ENCODE measurements at regions not wholly inside any gene's neighbourhood (a gene's known extent, or its start where the extent isn't known, plus 50 kb on each side); places are given as distances from the start of the nearest gene placed in this dataset.
"Not testable (repeated sequence)": the region's sequence is repeated elsewhere in the genome, so short reads cannot be mapped to it uniquely, and the experiment has no call there.

GRCh38 chr9:87420884-87421283 is 76.8 kb upstream of the DAPK1 start:
- CTCF ChIA-PET: no interaction called here

GRCh38 chr9:87421734-87422133 is 75.9 kb upstream of the DAPK1 start:
- H3K27me3 Mint-ChIP-seq: peaks cover 5% of the 10 kb centered on the region
- CTCF ChIA-PET: no interaction called here
- POLR2A ChIA-PET: no interaction called here
- H3K4me1 Mint-ChIP-seq: no peaks in the 10 kb centered on the region
- intact Hi-C loops (cut with DNase I, micrococcal nuclease): no loop called here
- H3K4me3 Mint-ChIP-seq: no peak overlapping the region
- H3K9me3 Mint-ChIP-seq (ENCODE audit: low read depth): peaks cover 3% of the 10 kb centered on the region
- DNase-seq (no peak), ATAC-seq (no peak)
- peaks cover 2% of the 10 kb centered on the region for H3K36me3 Mint-ChIP-seq (ENCODE audit: low read depth)
- no peak overlapping the region for H3K27ac Mint-ChIP-seq

More at GRCh38 chr9:87420884-87421283, 76.8 kb upstream of the DAPK1 start:
- H3K27ac Mint-ChIP-seq: no peak overlapping the region
- POLR2A ChIA-PET: no interaction called here
- DNase-seq: no peak
- peaks cover 3% of the 10 kb centered on the region for H3K9me3 Mint-ChIP-seq (ENCODE audit: low read depth)
- H3K27me3 Mint-ChIP-seq: peaks cover 3% of the 10 kb centered on the region
- peaks cover 2% of the 10 kb centered on the region for H3K36me3 Mint-ChIP-seq (ENCODE audit: low read depth)
- intact Hi-C loops (cut with DNase I, micrococcal nuclease): no loop called here
- H3K4me1 Mint-ChIP-seq: no peaks in the 10 kb centered on the region
- no peak for ATAC-seq
- no peak overlapping the region for H3K4me3 Mint-ChIP-seq

- intact Hi-C loops (cut with DNase I, micrococcal nuclease): no loop called here
- H3K4me3 Mint-ChIP-seq: no peak overlapping the region
- DNase-seq (no peak), ATAC-seq (no peak)
- CTCF ChIA-PET: no interaction called here
- POLR2A ChIA-PET: no interaction called here
- no peaks in the 10 kb centered on the region for H3K4me1 Mint-ChIP-seq
- H3K9me3 Mint-ChIP-seq (ENCODE audit: low read depth): peaks cover 3% of the 10 kb centered on the region
- H3K27me3 Mint-ChIP-seq: peaks cover 5% of the 10 kb centered on the region
- no peak overlapping the region for H3K27ac Mint-ChIP-seq
- H3K36me3 Mint-ChIP-seq (ENCODE audit: low read depth): peaks cover 2% of the 10 kb centered on the region
These were observed 74.7 kb upstream of the DAPK1 start for GRCh38 chr9:87422999-87423398.

GRCh38 chr9:87423885-87424284 is 73.8 kb upstream of the DAPK1 start:
- H3K36me3 Mint-ChIP-seq (ENCODE audit: low read depth); POLR2A ChIA-PET; H3K4me3 Mint-ChIP-seq; H3K9me3 Mint-ChIP-seq (ENCODE audit: low read depth); ATAC-seq; H3K27ac Mint-ChIP-seq; DNase-seq; intact Hi-C loops (cut with DNase I, micrococcal nuclease); H3K27me3 Mint-ChIP-seq; H3K4me1 Mint-ChIP-seq: not testable (repeated sequence)
- CTCF ChIA-PET: interaction anchor here (0.7 kb wide), 1 partner anchor 787 kb away, joined by 4 read pairs; no protein-coding TSS in a partner anchor

GRCh38 chr9:87425202-87425601 is 72.5 kb upstream of the DAPK1 start:
- ChIA-PET POLR2A (no interaction called here), CTCF (no interaction called here)
- Mint-ChIP-seq H3K4me3 (no peak overlapping the region), H3K27ac (no peak overlapping the region), H3K4me1 (no peaks in the 10 kb centered on the region), H3K9me3 (ENCODE audit: low read depth) (peaks cover 3% of the 10 kb centered on the region), H3K36me3 (ENCODE audit: low read depth) (peaks cover 2% of the 10 kb centered on the region), H3K27me3 (peaks cover 5% of the 10 kb centered on the region)
- no peak for ATAC-seq
- intact Hi-C loops (cut with DNase I, micrococcal nuclease): no loop called here
- DNase-seq: no peak

GRCh38 chr9:87427851-87428506 is 69.7 kb upstream of the DAPK1 start:
- Mint-ChIP-seq H3K36me3 (ENCODE audit: low read depth) (peaks cover 2% of the 10 kb centered on the region), H3K4me1 (no peaks in the 10 kb centered on the region), H3K27ac (no peak overlapping the region), H3K27me3 (peaks cover 2% of the 10 kb centered on the region), H3K9me3 (ENCODE audit: low read depth) (peaks cover 3% of the 10 kb centered on the region), H3K4me3 (no peak overlapping the region)
- ChIA-PET POLR2A (no interaction called here), CTCF (no interaction called here)
- DNase-seq (no peak), ATAC-seq (no peak)
- intact Hi-C loops (cut with DNase I, micrococcal nuclease): no loop called here

- peaks cover 5% of the 10 kb centered on the region for H3K27me3 Mint-ChIP-seq
- peaks cover 3% of the 10 kb centered on the region for H3K9me3 Mint-ChIP-seq (ENCODE audit: low read depth)
- DNase-seq (no peak), ATAC-seq (no peak)
- no peaks in the 10 kb centered on the region for H3K4me1 Mint-ChIP-seq
- H3K36me3 Mint-ChIP-seq (ENCODE audit: low read depth): peaks cover 2% of the 10 kb centered on the region
- POLR2A ChIA-PET: no interaction called here
- CTCF ChIA-PET: no interaction called here
- intact Hi-C loops (cut with DNase I, micrococcal nuclease): no loop called here
- H3K4me3 Mint-ChIP-seq: no peak overlapping the region
- no peak overlapping the region for H3K27ac Mint-ChIP-seq
These were observed 69.0 kb upstream of the DAPK1 start for GRCh38 chr9:87428659-87429058.

GRCh38 chr9:87431837-87432236 is 65.8 kb upstream of the DAPK1 start:
- POLR2A ChIA-PET: no interaction called here
- no peak overlapping the region for H3K27ac Mint-ChIP-seq
- no peak overlapping the region for H3K4me3 Mint-ChIP-seq
- H3K9me3 Mint-ChIP-seq (ENCODE audit: low read depth): no peaks in the 10 kb centered on the region
- intact Hi-C loops (cut with DNase I, micrococcal nuclease): no loop called here
- DNase-seq: no peak
- H3K36me3 Mint-ChIP-seq (ENCODE audit: low read depth): no peaks in the 10 kb centered on the region
- CTCF ChIA-PET: no interaction called here
- H3K4me1 Mint-ChIP-seq: no peaks in the 10 kb centered on the region
- ATAC-seq: no peak
- peaks cover 3% of the 10 kb centered on the region for H3K27me3 Mint-ChIP-seq

GRCh38 chr9:87433853-87434252 is 63.8 kb upstream of the DAPK1 start:
- DNase-seq: no peak
- Mint-ChIP-seq H3K27ac (no peak overlapping the region), H3K36me3 (ENCODE audit: low read depth) (no peaks in the 10 kb centered on the region), H3K4me3 (no peak overlapping the region), H3K9me3 (ENCODE audit: low read depth) (no peaks in the 10 kb centered on the region), H3K27me3 (peaks cover 3% of the 10 kb centered on the region), H3K4me1 (no peaks in the 10 kb centered on the region)
- ChIA-PET CTCF (no interaction called here), POLR2A (no interaction called here)
- intact Hi-C loops (cut with DNase I, micrococcal nuclease): no loop called here
- ATAC-seq: no peak

- intact Hi-C loops (cut with DNase I, micrococcal nuclease): no loop called here
- H3K36me3 Mint-ChIP-seq (ENCODE audit: low read depth): no peaks in the 10 kb centered on the region
- ATAC-seq: no peak
- DNase-seq: no peak
- H3K4me1 Mint-ChIP-seq: no peaks in the 10 kb centered on the region
- ChIA-PET CTCF (no interaction called here), POLR2A (no interaction called here)
- no peak overlapping the region for H3K27ac Mint-ChIP-seq
- peaks cover 3% of the 10 kb centered on the region for H3K27me3 Mint-ChIP-seq
- H3K4me3 Mint-ChIP-seq: no peak overlapping the region
- no peaks in the 10 kb centered on the region for H3K9me3 Mint-ChIP-seq (ENCODE audit: low read depth)
These were observed 63.3 kb upstream of the DAPK1 start for GRCh38 chr9:87434366-87434765.

- intact Hi-C loops (cut with DNase I, micrococcal nuclease): no loop called here
- no peak overlapping the region for H3K4me3 Mint-ChIP-seq
- H3K36me3 Mint-ChIP-seq (ENCODE audit: low read depth): no peaks in the 10 kb centered on the region
- ChIA-PET POLR2A (no interaction called here), CTCF (no interaction called here)
- no peak for DNase-seq
- ATAC-seq: no peak
- H3K9me3 Mint-ChIP-seq (ENCODE audit: low read depth): no peaks in the 10 kb centered on the region
- H3K27ac Mint-ChIP-seq: no peak overlapping the region
- H3K4me1 Mint-ChIP-seq: no peaks in the 10 kb centered on the region
- H3K27me3 Mint-ChIP-seq: peaks cover 3% of the 10 kb centered on the region
These were observed 62.3 kb upstream of the DAPK1 start for GRCh38 chr9:87435189-87435880.

GRCh38 chr9:87436716-87437115 is 61.0 kb upstream of the DAPK1 start:
- intact Hi-C loops (cut with DNase I, micrococcal nuclease): no loop called here
- ChIA-PET CTCF (interaction anchor here (1.4 kb wide), 1 partner anchor 25 kb away, joined by 5 read pairs; no protein-coding TSS in a partner anchor), POLR2A (no interaction called here)
- Mint-ChIP-seq H3K27me3 (peaks cover 3% of the 10 kb centered on the region), H3K27ac (no peak overlapping the region), H3K36me3 (ENCODE audit: low read depth) (no peaks in the 10 kb centered on the region), H3K4me3 (no peak overlapping the region), H3K9me3 (ENCODE audit: low read depth) (no peaks in the 10 kb centered on the region), H3K4me1 (no peaks in the 10 kb centered on the region)
- ATAC-seq: no peak
- no peak for DNase-seq

Data from activated CD4-positive, alpha-beta T cell treated with anti-CD3 and anti-CD28 coated beads for 36 hours (primary cell).